NCI-H345 treated with DMSO at 0.1 percent for 48 hours (cell line): ENCODE measurements at regions not wholly inside any gene's neighbourhood (a gene's known extent, or its start where the extent isn't known, plus 50 kb on each side); places are given as distances from the start of the nearest gene placed in this dataset.

Source experiments
- DNase-seq: peaks from one replicate; lab custom pipeline; 2025; ENCODE audit not compliant: unreplicated experiment; lab: John Stamatoyannopoulos, UW

DNA sequence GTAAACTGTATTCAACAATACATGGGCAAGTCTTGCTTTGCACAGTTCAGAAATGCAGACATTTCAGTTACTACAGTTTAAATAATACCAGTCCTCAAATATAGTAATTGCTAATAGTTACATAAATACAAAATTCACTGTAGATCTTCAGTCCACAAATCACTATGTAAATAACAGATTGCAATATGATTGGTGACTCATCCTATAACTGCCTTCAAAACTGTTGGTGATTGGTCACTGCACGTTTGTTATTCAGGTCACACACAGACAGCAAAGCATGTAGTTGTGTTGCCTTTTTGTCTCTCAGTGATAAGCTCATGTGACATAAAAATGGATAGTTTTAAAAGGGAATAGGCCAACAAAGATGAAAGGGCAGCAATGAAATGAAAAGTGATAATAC, 186.5 kb upstream of the CTTNBP2NL start:
- no peak for DNase-seq

- no peak for DNase-seq
Measured at GRCh38 chr1:112219267-112219666, 176.7 kb upstream of the CTTNBP2NL start.

- DNase-seq = no peak
Measured at GRCh38 chr1:112230232-112230631, 165.8 kb upstream of the CTTNBP2NL start.

GRCh38 chr1:112231331-112231730, 164.7 kb upstream of the CTTNBP2NL start:
- DNase-seq = no peak

DNA sequence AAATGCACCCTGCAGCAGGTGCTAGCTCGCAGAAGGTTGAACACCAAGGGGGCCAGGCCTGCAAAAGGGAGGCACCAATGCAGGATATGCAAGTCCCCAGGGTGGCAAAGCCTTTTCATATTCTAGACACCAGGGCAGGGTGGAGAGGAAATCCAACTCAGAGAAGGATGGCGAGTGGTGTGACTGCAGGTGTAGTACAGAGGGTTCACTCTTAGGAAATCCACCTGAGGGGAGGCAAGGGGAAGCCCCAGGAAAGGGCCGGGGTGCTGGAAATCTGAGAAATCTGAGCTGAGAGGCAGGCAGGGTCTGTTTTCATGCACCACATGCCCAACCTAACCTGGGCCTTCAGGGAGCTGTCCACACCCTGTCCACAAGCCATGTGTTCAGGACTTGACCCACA, 163.2 kb upstream of the CTTNBP2NL start:
- no peak for DNase-seq

DNA sequence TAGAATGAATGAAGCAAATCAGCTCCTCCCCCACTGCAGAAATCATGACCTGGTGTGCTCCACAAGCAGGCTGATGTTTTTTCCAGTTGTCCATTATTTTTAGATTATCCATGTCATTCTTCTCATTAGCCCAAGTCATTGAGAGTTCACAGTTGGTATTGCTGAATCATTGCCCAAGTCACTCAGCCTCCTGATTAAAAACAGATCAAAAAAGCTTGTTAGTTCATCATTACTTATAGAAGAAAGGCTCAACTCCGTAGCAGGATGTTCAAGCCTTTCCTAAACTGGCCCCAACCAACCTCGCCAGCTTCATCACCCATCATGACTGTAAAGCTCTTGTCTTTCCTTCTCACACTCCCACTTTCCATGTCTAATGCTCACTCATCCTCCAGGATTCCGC, 161.3 kb upstream of the CTTNBP2NL start:
- DNase-seq = no peak

GRCh38 chr1:112237983-112238545, 157.9 kb upstream of the CTTNBP2NL start:
- no peak for DNase-seq

DNA sequence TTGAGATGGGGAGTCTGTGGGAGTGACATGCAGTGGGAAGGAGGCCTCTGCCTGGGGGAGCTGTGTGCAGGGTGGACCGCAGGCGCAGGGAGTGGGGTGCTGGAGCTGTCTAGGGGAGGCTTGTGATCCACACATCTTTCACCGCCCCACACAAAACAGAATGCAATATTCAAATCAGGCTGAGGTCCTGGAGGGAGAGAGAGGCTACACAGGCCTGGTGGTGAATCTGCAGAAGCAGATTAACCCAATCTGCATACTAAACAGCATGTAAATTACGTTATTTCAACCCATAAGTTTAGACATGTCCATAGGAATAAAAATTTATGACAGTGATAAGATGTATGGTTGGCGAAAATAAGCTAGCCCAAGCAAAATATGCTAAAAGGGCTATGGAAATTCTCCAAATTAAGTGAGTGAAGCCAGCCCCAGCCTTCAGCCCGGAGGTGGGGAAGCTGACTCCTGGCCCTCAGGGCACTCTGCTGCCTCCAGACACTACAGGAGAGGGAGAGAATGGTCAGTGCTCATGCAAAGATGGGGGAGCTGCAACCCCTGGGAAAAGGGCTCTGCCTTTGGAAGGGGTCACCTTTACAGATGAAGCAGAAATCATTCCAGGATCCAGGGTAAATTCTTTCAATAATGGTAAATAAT, 156.2 kb upstream of the CTTNBP2NL start:
- DNase-seq = no peak

- DNase-seq = no peak
Measured at GRCh38 chr1:112242470-112242869, 153.5 kb upstream of the CTTNBP2NL start.

DNA sequence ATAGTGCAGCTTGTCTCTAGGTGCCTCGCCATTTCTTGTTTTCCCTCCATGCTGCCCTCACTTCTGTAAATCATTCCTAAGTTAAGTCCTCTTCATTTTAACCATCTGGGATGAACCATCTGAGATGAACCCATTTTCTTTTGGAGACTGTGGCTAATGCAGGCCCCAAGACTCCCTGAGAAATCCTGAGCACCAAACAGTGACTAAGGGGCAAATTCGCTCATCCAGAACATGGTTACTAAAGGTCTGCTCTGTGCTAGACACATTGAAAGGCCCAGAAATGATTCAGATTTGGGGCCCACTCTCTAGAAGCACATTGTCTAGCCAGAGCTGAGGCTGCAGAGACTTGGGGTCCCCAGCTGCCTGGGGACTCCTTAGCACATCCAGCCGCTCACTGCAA, 151.9 kb upstream of the CTTNBP2NL start:
- DNase-seq = no peak

GRCh38 chr1:112245114-112245513, 150.9 kb upstream of the CTTNBP2NL start:
- DNase-seq = no peak

GRCh38 chr1:112247036-112247597, 148.9 kb upstream of the CTTNBP2NL start:
- no peak for DNase-seq

GRCh38 chr1:112247961-112248360, 148.1 kb upstream of the CTTNBP2NL start:
- DNase-seq = no peak

GRCh38 chr1:112250892-112251291, 145.1 kb upstream of the CTTNBP2NL start:
- DNase-seq = no peak

- no peak for DNase-seq
Measured at GRCh38 chr1:112251766-112252506, 144.1 kb upstream of the CTTNBP2NL start.

- no peak for DNase-seq
Measured at GRCh38 chr1:112253366-112253765, 142.6 kb upstream of the CTTNBP2NL start.

DNA sequence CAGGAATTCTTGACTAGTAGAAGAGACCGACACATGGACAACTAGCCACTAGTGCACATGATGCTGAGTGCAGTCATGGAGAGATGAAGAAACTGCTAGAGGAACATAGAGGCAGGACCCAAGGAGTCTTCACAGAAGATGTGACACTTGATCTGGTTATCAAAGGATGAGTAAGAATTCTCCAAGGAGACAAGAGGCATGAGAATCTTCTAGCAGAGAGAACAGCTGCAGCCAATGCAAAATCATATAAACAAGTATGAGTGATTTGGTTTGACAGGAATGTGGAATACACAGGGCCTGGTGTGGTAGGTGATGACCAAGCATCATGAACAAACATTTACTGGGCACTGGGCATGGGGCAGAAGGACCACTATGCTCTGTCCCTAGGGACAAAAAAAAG, 140.9 kb upstream of the CTTNBP2NL start:
- no peak for DNase-seq

- DNase-seq = no peak
Measured at GRCh38 chr1:112256411-112256810, 139.6 kb upstream of the CTTNBP2NL start.

GRCh38 chr1:112257043-112257835, 138.8 kb upstream of the CTTNBP2NL start:
- DNase-seq = no peak

GRCh38 chr1:112260699-112261098, 135.3 kb upstream of the CTTNBP2NL start:
- no peak for DNase-seq

GRCh38 chr1:112262316-112262715, 133.7 kb upstream of the CTTNBP2NL start:
- no peak for DNase-seq
